ENCODE measurements at regions not wholly inside any gene's neighbourhood (a gene's known extent, or its start where the extent isn't known, plus 50 kb on each side); places are given as distances from the start of the nearest gene placed in this dataset.

DNA sequence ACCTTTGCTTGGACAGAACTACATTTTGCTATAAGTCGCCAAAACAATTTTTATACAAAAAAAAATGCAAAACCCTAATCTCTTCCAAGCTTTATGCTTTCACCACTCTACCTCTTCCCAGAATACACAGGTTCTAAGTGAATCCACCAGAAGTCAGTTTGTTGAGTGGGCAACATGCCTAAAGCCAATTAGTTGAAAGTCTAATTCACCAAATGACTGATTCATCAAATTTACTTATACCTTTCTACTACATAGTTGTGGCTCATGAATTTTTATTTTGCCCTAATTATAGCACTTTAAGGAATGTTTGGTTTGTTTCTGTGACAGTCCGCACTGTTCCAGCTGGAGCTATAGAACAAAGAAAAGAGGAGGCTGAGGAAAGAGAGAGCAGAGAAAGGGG lies 265.9 kb upstream of the TGFBR2 start:
- Histone ChIP-seq H3K27me3 (ENCODE audit: control insufficient read depth, insufficient read depth, low read length) (no peaks in the 10 kb centered on the region), H3K36me3 (ENCODE audit: control insufficient read depth, insufficient read depth, low read length) (no peaks in the 10 kb centered on the region), H3K4me3 (ENCODE audit: low read depth, low read length) (no peak overlapping the region)
- TF ChIP-seq, protein P1, sequence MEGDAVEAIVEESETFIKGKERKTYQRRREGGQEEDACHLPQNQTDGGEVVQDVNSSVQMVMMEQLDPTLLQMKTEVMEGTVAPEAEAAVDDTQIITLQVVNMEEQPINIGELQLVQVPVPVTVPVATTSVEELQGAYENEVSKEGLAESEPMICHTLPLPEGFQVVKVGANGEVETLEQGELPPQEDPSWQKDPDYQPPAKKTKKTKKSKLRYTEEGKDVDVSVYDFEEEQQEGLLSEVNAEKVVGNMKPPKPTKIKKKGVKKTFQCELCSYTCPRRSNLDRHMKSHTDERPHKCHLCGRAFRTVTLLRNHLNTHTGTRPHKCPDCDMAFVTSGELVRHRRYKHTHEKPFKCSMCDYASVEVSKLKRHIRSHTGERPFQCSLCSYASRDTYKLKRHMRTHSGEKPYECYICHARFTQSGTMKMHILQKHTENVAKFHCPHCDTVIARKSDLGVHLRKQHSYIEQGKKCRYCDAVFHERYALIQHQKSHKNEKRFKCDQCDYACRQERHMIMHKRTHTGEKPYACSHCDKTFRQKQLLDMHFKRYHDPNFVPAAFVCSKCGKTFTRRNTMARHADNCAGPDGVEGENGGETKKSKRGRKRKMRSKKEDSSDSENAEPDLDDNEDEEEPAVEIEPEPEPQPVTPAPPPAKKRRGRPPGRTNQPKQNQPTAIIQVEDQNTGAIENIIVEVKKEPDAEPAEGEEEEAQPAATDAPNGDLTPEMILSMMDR (IDR thresholded peaks at IDR 0.05; ENCODE audit: insufficient read depth, low read length, poor library complexity, severe bottlenecking): no peak
- DNase-seq (ENCODE audit: low read depth): no peak

DNA sequence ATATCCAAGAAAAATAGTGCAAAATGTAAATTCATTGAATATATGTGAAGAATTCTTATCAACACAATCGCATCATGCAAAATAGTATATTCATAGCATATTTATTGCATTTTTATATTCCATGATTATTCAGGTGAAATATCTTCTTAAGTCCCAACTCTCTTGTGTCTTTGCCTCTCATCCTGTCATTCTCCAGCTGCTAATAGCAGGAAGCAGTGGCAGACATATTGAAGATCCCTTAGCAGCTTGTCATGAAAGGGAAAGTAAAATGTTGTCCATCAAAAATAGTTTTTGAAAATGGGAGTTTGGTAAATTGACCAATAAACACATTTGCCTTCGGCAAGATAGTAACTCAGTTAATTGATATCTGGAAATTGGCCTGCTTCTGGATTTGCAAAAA lies 265.3 kb upstream of the TGFBR2 start:
- Histone ChIP-seq H3K36me3 (ENCODE audit: control insufficient read depth, insufficient read depth, low read length) (no peaks in the 10 kb centered on the region), H3K4me3 (ENCODE audit: low read depth, low read length) (no peak overlapping the region), H3K27me3 (ENCODE audit: control insufficient read depth, insufficient read depth, low read length) (no peaks in the 10 kb centered on the region)
- DNase-seq (ENCODE audit: low read depth): no peak
- TF ChIP-seq, protein P1 (IDR thresholded peaks at IDR 0.05; ENCODE audit: insufficient read depth, low read length, poor library complexity, severe bottlenecking): no peak

DNA sequence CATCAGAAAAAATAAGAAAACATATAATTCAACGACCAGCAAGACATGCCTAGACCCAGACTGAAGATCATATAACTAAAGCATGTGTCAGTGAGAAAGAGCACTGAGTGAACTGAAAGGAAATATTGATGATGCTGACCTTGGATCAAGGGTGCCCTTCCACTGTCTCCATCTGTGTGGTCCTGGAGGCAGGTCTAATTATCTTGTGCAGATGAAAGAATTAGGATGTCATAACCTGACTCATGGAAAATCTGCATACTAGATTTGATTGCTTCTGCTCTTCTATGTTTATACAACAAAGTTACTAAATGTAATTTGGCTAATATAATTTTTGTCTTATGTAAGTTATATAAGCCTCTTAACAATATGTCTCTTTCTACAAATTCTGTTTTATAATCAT lies 264.6 kb upstream of the TGFBR2 start:
- TF ChIP-seq, protein P1 (IDR thresholded peaks at IDR 0.05; ENCODE audit: insufficient read depth, low read length, poor library complexity, severe bottlenecking): no peak
- Histone ChIP-seq H3K27me3 (ENCODE audit: control insufficient read depth, insufficient read depth, low read length) (no peaks in the 10 kb centered on the region), H3K36me3 (ENCODE audit: control insufficient read depth, insufficient read depth, low read length) (no peaks in the 10 kb centered on the region), H3K4me3 (ENCODE audit: low read depth, low read length) (no peak overlapping the region)
- DNase-seq (ENCODE audit: low read depth): no peak

DNA sequence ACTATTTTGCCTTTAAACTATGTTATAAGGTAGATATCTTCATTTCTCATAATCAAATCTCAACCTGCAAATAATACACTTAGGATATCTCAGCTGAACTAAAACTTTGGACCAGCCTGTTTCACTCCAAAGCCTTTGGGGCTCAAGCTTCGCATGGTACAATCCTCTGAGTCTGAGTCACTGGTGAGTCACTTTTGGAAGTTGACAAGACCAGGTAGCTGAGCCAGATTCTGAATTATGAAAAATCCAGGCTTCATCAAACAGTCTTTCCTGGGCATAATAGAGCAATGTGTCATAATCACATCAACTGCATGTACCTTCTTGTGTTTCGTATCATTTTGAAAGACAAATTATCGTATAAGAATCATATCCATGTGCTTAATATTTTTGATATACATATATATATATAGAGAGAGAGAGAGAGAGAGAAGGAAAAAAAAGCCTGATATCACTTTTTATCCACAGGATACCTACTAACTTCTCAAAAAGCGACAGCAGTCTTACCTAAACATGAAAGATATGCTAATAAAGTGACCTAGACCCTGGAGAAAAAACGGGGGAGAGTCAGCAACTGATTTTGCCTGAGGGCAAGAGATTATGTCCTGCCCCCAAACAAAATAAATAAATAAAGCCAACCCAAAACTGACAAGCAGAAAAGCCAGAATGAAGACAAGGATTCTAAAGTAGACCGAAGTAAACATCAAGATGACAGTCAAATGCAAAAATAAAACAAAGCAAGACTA lies 263.9 kb upstream of the TGFBR2 start:
- Histone ChIP-seq H3K36me3 (ENCODE audit: control insufficient read depth, insufficient read depth, low read length) (no peaks in the 10 kb centered on the region), H3K4me3 (ENCODE audit: low read depth, low read length) (no peak overlapping the region), H3K27me3 (ENCODE audit: control insufficient read depth, insufficient read depth, low read length) (no peaks in the 10 kb centered on the region)
- TF ChIP-seq, protein P1 (IDR thresholded peaks at IDR 0.05; ENCODE audit: insufficient read depth, low read length, poor library complexity, severe bottlenecking): no peak
- peak; percentile 89 for DNase-seq (ENCODE audit: low read depth)

DNA sequence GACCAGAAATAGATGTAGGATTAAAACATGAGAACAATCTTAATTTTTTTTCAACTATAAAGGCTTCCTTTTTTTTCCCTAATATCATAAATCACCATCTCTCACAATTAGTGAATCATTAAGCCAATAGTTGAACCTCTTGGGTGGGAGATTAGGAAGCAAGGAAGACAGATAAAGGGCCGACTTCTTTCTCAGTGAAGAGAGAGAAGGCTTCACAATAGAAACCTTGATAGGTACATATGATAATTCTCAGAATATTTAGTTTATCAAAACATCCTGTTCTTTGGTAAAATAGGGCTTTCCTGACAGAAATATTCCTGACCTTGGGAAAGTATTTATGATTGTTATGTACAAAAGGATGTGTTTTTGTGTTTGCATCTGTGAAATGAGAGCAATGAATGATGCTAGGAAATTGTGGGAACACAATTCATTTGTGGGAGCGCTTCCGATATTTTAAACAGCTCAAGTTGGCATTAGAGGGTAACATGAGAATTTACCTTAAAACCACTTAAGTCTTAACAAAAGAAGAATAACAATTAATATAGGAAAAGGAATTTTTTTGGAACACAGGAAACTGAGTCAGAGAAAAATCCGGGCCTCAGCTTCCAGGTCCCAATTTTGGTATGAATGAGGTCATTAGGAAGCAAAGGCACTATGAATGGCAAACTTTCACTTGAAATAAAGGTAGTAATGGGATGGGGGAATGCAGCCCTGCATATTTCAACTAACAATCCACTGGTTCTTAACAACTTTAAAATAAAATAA lies 263.2 kb upstream of the TGFBR2 start:
- Histone ChIP-seq H3K27me3 (ENCODE audit: control insufficient read depth, insufficient read depth, low read length) (no peaks in the 10 kb centered on the region), H3K36me3 (ENCODE audit: control insufficient read depth, insufficient read depth, low read length) (no peaks in the 10 kb centered on the region), H3K4me3 (ENCODE audit: low read depth, low read length) (no peak overlapping the region)
- TF ChIP-seq, protein P1 (IDR thresholded peaks at IDR 0.05; ENCODE audit: insufficient read depth, low read length, poor library complexity, severe bottlenecking): no peak
- DNase-seq (ENCODE audit: low read depth): no peak
